ENCODE measurements at regions not wholly inside any gene's neighbourhood (a gene's known extent, or its start where the extent isn't known, plus 50 kb on each side); places are given as distances from the start of the nearest gene placed in this dataset.

DNA sequence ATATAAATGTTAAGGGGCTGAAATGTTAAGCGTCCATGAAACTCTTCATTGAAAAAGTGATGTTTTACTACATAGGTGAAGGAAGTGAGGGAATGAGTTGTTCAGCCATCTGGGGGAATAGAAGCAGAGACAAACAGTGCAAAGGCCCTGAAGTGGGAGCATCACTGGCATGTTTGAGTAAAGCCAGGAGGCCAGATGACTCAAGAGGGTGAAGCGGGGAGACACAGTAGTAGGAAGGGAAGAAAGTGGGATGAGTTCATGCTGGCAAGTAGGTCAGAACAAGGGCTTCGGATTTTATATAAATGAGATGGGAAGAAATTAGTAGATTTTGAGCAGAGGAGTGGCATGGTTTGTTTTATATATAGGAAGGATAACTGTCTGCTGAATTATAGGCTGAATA is 112.5 kb upstream of the MAP9 start:
- TF ChIP-seq CTCF (IDR thresholded peaks at IDR 0.05; ENCODE audit: low read length) (no peak), EZH2 (IDR thresholded peaks at IDR 0.05; ENCODE audit: borderline replicate concordance, low read length) (no peak)

Measured in OCI-LY1 (cell line).